CD4-positive, alpha-beta memory T cell (primary cell): ENCODE measurements at regions not wholly inside any gene's neighbourhood (a gene's known extent, or its start where the extent isn't known, plus 50 kb on each side); places are given as distances from the start of the nearest gene placed in this dataset.

Experiments used
- CTCF ChIA-PET: fragments of 350-600 bp; sonication (Branson Sonifier 250); formaldehyde crosslinking; loops from one replicate; lab custom pipeline; 2021; ENCODE audit warnings: inconsistent platforms; ENCODE audit not compliant: partially characterized antibody; lab: Charles Lee
- POLR2A ChIA-PET: fragments of 350-600 bp; sonication (Branson Sonifier 250); formaldehyde crosslinking; loops from one replicate; lab custom pipeline; 2021; ENCODE audit not compliant: partially characterized antibody; lab: Charles Lee
- DNase-seq, 5 donors: peaks; one replicate each; pipeline versions ENCODE4 v3.0.0 to v3.0.0-alpha.2; 2020 to 2022; ENCODE audit warnings: mixed read lengths in 1 of 5
- H3K27ac ChIP-seq: one replicate; pipeline ENCODE4 v1.7.0; 2013; ENCODE audit warnings: low read depth, low read length
- H3K27me3 ChIP-seq: 2 replicates; pipeline ENCODE4 v1.7.0; 2013; ENCODE audit warnings: mild to moderate bottlenecking, low read length, moderate library complexity; ENCODE audit not compliant: insufficient read depth
- H3K36me3 ChIP-seq: 2 replicates; pipeline ENCODE4 v1.7.0; 2013; ENCODE audit warnings: mild to moderate bottlenecking, low read length, moderate library complexity; ENCODE audit not compliant: insufficient read depth
- H3K4me1 ChIP-seq: 2 replicates; pipeline ENCODE4 v1.7.0; 2013; ENCODE audit warnings: mild to moderate bottlenecking, low read length, moderate library complexity; ENCODE audit not compliant: insufficient read depth
- H3K4me3 ChIP-seq, 2 donors: one replicate each; pipeline ENCODE4 v1.7.0; 2013; ENCODE audit warnings: low read length in 2 of 2, mild to moderate bottlenecking in 1 of 2
- H3K9me3 ChIP-seq, 2 donors: one replicate each; pipeline ENCODE4 v1.7.0; 2013; ENCODE audit warnings: low read length in 2 of 2, control low read depth in 1 of 2; ENCODE audit not compliant: control insufficient read depth in 1 of 2
- H3K27ac Mint-ChIP-seq, 7 donors: one replicate each; pipeline ENCODE4 v1.8.0; 2020 to 2021; ENCODE audit warnings: mixed read lengths in 7 of 7, mild to moderate bottlenecking in 6 of 7, inconsistent platforms in 3 of 7, moderate library complexity in 3 of 7
- H3K27me3 Mint-ChIP-seq, 2 donors: one replicate each; pipeline ENCODE4 v1.8.0; 2020 to 2021; ENCODE audit warnings: mixed read lengths in 2 of 2
- H3K36me3 Mint-ChIP-seq, 2 donors: one replicate each; pipeline ENCODE4 v1.8.0; 2020 to 2021; ENCODE audit warnings: mixed read lengths in 2 of 2, inconsistent platforms in 1 of 2, mild to moderate bottlenecking in 1 of 2
- H3K4me1 Mint-ChIP-seq, 4 donors: one replicate each; pipeline ENCODE4 v1.8.0; 2020 to 2021; ENCODE audit warnings: mixed read lengths in 4 of 4, mild to moderate bottlenecking in 1 of 4
- H3K4me3 Mint-ChIP-seq, 8 donors: one replicate each; pipeline ENCODE4 v1.8.0; 2020 to 2021; ENCODE audit warnings: mixed read lengths in 8 of 8, mild to moderate bottlenecking in 7 of 8, moderate library complexity in 6 of 8, inconsistent platforms in 3 of 8
- H3K9me3 Mint-ChIP-seq, 8 donors: one replicate each; pipeline ENCODE4 v1.8.0; 2020 to 2021; ENCODE audit warnings: mixed read lengths in 8 of 8, mild to moderate bottlenecking in 5 of 8, inconsistent platforms in 3 of 8, moderate library complexity in 1 of 8
- intact Hi-C: fragments of 100-400 bp; cut with micrococcal nuclease; formaldehyde crosslinking; loops from one replicate; pipeline ENCODE4 v1.15.1; 2023

DNA sequence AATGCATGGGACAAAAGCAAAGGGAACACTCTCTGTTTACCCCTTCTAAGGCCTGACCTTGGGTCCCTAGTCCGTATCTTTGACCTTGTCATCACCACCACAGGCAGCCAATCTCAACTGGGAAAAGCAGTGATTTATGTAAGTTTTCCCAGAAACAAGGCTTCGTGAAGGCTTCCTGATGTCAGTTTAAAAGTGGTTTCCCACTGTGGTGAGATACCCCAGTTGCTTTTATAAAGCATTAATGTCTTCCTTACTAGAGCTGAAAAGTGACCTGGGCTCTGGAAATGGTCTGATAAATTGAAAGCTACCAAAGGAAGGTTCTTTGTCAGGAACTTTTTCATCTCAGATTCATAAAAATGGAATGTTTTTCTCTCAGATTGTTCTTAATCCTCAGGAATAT is 536.4 kb upstream of the PTBP2 start:
- no peaks in the 10 kb centered on the region for H3K27me3 ChIP-seq
- no peak overlapping the region for H3K4me3 Mint-ChIP-seq
- H3K27ac ChIP-seq = no peak overlapping the region
- H3K4me1 Mint-ChIP-seq = no peaks in the 10 kb centered on the region
- peaks cover 0 to 13% (median 2%) of the 10 kb centered on the region in 8 donors for H3K9me3 Mint-ChIP-seq
- DNase-seq = no peak
- H3K27ac Mint-ChIP-seq = no peak overlapping the region
- ChIA-PET CTCF (no interaction called here), POLR2A (no interaction called here)
- H3K36me3 Mint-ChIP-seq = no peaks in the 10 kb centered on the region
- intact Hi-C loops = no loop called here
- no peaks in the 10 kb centered on the region for H3K9me3 ChIP-seq
- no peak overlapping the region for H3K4me3 ChIP-seq
- H3K36me3 ChIP-seq = no peaks in the 10 kb centered on the region
- H3K4me1 ChIP-seq = no peaks in the 10 kb centered on the region
- H3K27me3 Mint-ChIP-seq = no peaks in the 10 kb centered on the region

DNA sequence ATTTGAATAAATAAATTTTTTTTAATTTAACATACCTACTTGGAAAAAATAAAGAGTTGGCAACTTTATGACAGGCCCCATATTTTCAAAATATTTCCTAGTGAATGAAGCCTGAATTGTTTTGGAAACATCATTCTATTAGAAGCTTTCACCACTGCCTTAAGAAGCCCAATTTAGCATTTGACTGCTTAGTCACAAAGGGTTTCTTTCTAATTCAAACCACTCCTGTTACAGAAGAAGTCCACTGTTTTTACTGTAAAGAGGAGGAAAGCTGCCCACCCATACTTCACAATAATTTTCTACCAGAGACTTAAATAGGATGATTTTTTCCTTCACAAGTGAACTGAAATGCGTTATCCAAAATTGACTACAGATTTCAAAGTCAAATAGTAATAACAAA is 534.6 kb upstream of the PTBP2 start:
- DNase-seq = no peak
- Histone ChIP-seq H3K4me1 (no peaks in the 10 kb centered on the region), H3K27me3 (no peaks in the 10 kb centered on the region), H3K36me3 (no peaks in the 10 kb centered on the region), H3K4me3 (no peak overlapping the region), H3K27ac (no peak overlapping the region), H3K9me3 (no peaks in the 10 kb centered on the region)
- Mint-ChIP-seq H3K27me3 (no peaks in the 10 kb centered on the region), H3K4me3 (no peak overlapping the region), H3K9me3 (peaks cover 2 to 26% (median 12%) of the 10 kb centered on the region in 8 donors), H3K36me3 (no peaks in the 10 kb centered on the region), H3K4me1 (no peaks in the 10 kb centered on the region), H3K27ac (no peak overlapping the region)
- intact Hi-C loops = no loop called here
- ChIA-PET CTCF (no interaction called here), POLR2A (no interaction called here)

DNA sequence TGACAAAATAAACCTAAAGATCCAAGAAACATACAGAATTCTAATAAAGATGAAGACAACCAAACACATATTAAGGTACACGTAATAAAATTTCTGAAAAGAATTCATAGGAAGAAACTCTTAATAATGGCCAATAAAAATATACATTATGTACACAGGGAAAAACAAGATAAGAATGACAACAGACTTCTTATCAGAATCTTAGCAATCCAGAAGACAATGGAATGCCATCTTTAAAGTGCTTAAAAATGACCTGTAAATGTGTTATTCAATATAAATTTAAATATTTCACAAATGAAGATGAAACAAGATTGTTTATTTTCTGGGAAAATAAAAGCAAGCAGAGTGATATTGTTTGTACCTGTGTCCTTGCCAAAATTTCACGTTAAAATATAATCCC is 530.4 kb upstream of the PTBP2 start:
- H3K9me3 Mint-ChIP-seq = peaks cover 2 to 32% (median 14%) of the 10 kb centered on the region in 8 donors
- no peaks in the 10 kb centered on the region for H3K4me1 ChIP-seq
- H3K36me3 ChIP-seq = no peaks in the 10 kb centered on the region
- no peak overlapping the region for H3K4me3 ChIP-seq
- POLR2A ChIA-PET = no interaction called here
- H3K4me1 Mint-ChIP-seq = no peaks in the 10 kb centered on the region
- no peaks in the 10 kb centered on the region for H3K27me3 Mint-ChIP-seq
- intact Hi-C loops = no loop called here
- no peak overlapping the region for H3K27ac ChIP-seq
- CTCF ChIA-PET = no interaction called here
- no peaks in the 10 kb centered on the region for H3K9me3 ChIP-seq
- no peak overlapping the region for H3K4me3 Mint-ChIP-seq
- H3K27me3 ChIP-seq = no peaks in the 10 kb centered on the region
- no peak overlapping the region for H3K27ac Mint-ChIP-seq
- H3K36me3 Mint-ChIP-seq = no peaks in the 10 kb centered on the region
- DNase-seq = no peak

DNA sequence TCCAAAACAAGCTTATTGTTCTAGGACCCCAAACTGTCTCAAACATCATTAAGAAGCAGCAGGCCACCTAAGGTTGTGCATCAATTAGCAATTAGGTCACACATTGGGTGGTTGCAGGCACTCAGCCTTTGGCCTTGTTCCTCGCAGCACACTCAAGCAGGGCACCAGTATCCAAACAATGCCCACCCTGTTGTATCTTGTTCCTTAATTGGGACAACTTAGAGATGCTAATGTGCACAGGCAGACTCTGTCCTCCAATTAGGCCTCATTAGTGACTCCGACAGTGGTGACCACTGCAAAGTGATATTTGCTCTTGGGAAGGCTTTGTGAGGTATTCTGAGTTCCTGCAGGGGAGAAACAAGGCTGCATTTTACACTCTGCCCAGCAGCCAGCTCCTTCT is 515.1 kb upstream of the PTBP2 start:
- intact Hi-C loops = no loop called here
- no peaks in the 10 kb centered on the region for H3K27me3 Mint-ChIP-seq
- H3K36me3 ChIP-seq = no peaks in the 10 kb centered on the region
- H3K36me3 Mint-ChIP-seq = no peaks in the 10 kb centered on the region
- H3K9me3 ChIP-seq = no peaks in the 10 kb centered on the region
- H3K4me1 Mint-ChIP-seq = peaks cover 0 to 1% (median 0%) of the 10 kb centered on the region in 4 donors
- CTCF ChIA-PET = no interaction called here
- H3K4me3 Mint-ChIP-seq = no peak overlapping the region
- H3K9me3 Mint-ChIP-seq = peaks cover 0 to 4% (median 0%) of the 10 kb centered on the region in 8 donors
- H3K27me3 ChIP-seq = no peaks in the 10 kb centered on the region
- H3K4me3 ChIP-seq = no peak overlapping the region
- H3K4me1 ChIP-seq = no peaks in the 10 kb centered on the region
- H3K27ac ChIP-seq = no peak overlapping the region
- POLR2A ChIA-PET = no interaction called here
- no peak overlapping the region for H3K27ac Mint-ChIP-seq
- no peak for DNase-seq

DNA sequence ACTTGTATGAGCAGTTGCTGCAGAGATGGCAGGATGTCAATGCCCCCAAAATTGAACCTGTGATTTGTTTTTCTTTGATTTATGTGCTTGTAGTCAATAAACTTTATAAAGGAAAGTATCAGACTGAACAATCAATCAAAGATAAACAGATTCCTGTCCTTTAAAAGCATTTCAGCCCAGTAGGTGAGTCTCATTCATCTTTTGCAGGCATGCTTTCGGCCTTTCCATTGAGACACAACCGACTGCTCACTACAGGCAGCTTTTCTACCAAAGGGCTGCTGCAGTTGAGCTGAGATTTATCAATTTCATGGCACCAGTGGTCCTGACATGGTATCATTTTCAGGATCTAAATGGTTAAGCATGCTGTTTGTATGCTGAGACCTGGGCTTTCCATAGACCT is 513.6 kb upstream of the PTBP2 start:
- Histone ChIP-seq H3K4me3 (no peak overlapping the region), H3K9me3 (no peaks in the 10 kb centered on the region), H3K27me3 (no peaks in the 10 kb centered on the region), H3K36me3 (no peaks in the 10 kb centered on the region), H3K4me1 (no peaks in the 10 kb centered on the region), H3K27ac (no peak overlapping the region)
- Mint-ChIP-seq H3K9me3 (peaks cover 0 to 4% (median 0%) of the 10 kb centered on the region in 8 donors), H3K27ac (no peak overlapping the region), H3K36me3 (no peaks in the 10 kb centered on the region), H3K27me3 (no peaks in the 10 kb centered on the region), H3K4me1 (peaks cover 0 to 1% (median 0%) of the 10 kb centered on the region in 4 donors), H3K4me3 (no peak overlapping the region)
- intact Hi-C loops = no loop called here
- ChIA-PET CTCF (no interaction called here), POLR2A (no interaction called here)
- DNase-seq = no peak

DNA sequence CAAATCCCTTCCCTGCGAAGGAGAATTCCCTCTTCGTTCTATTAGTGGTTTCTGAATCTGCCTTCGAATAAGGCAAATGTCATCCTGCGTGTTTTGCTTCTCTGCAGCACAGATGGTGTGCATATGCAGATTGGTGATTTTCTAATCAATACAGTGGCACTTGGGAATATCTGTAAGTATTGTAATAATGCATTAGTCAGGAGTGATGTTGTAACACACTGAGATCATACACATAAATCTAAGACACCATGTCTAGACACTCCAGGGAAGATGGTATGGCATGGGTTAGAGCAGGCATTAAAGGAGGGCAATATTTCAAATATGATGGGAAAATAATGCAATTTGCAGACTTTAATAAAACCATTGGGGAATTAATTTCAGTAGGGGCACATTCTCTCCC is 513.2 kb upstream of the PTBP2 start:
- no peak overlapping the region for H3K4me3 Mint-ChIP-seq
- peaks cover 0 to 1% (median 0%) of the 10 kb centered on the region in 4 donors for H3K4me1 Mint-ChIP-seq
- no peaks in the 10 kb centered on the region for H3K27me3 Mint-ChIP-seq
- H3K36me3 ChIP-seq = no peaks in the 10 kb centered on the region
- no peaks in the 10 kb centered on the region for H3K27me3 ChIP-seq
- H3K9me3 ChIP-seq = no peaks in the 10 kb centered on the region
- no peak for DNase-seq
- POLR2A ChIA-PET = no interaction called here
- H3K4me1 ChIP-seq = no peaks in the 10 kb centered on the region
- H3K9me3 Mint-ChIP-seq = peaks cover 0 to 4% (median 0%) of the 10 kb centered on the region in 8 donors
- CTCF ChIA-PET = no interaction called here
- no peak overlapping the region for H3K4me3 ChIP-seq
- H3K27ac ChIP-seq = no peak overlapping the region
- H3K36me3 Mint-ChIP-seq = no peaks in the 10 kb centered on the region
- no peak overlapping the region for H3K27ac Mint-ChIP-seq
- intact Hi-C loops = no loop called here

DNA sequence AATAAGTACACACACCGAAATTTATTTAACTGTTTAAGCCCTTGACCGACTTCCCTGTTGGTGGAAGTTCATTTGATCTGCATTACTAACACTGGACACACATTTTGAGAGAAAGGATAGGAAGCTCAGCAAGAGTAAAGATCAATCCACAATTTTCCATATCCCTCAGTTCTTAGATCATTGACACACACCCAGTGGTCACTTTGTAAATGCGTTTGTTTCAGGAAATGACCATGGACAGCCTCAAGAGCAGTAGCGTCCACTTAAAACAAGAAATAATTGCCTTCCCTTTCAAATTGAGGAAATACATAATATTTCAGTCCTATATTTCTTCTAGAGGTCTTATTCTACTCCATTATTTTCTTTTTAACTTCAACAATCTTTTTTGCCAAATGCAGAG is 511.5 kb upstream of the PTBP2 start:
- H3K4me1 ChIP-seq = no peaks in the 10 kb centered on the region
- no peaks in the 10 kb centered on the region for H3K36me3 ChIP-seq
- H3K36me3 Mint-ChIP-seq = no peaks in the 10 kb centered on the region
- peaks cover 0 to 1% (median 0%) of the 10 kb centered on the region in 4 donors for H3K4me1 Mint-ChIP-seq
- no peak overlapping the region for H3K27ac ChIP-seq
- H3K27me3 ChIP-seq = no peaks in the 10 kb centered on the region
- POLR2A ChIA-PET = no interaction called here
- DNase-seq = no peak
- no peak overlapping the region for H3K27ac Mint-ChIP-seq
- H3K4me3 ChIP-seq = no peak overlapping the region
- H3K4me3 Mint-ChIP-seq = no peak overlapping the region
- CTCF ChIA-PET = no interaction called here
- H3K27me3 Mint-ChIP-seq = no peaks in the 10 kb centered on the region
- no peaks in the 10 kb centered on the region for H3K9me3 ChIP-seq
- intact Hi-C loops = no loop called here
- H3K9me3 Mint-ChIP-seq = peaks cover 0 to 4% (median 2%) of the 10 kb centered on the region in 8 donors

DNA sequence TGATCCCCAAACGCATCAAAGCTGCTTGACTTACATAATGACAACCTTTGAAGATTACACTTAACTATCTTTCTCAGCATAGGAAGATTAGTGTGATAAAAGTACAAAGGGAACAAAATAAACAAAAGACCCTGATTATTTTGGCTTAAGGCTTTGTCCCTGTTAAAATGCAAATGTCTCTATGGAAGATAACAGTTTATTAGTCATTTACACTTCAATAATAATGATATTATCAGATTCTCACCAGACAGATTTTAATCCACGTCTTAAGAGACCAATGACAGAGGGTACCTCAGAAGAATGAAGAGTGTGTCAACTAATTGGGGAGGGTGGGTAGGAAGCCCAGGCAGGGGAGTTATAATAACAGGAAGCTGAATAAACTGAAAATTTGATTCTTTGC is 510.4 kb upstream of the PTBP2 start:
- intact Hi-C loops = no loop called here
- Histone ChIP-seq H3K27ac (no peak overlapping the region), H3K36me3 (no peaks in the 10 kb centered on the region), H3K27me3 (no peaks in the 10 kb centered on the region), H3K4me1 (no peaks in the 10 kb centered on the region), H3K9me3 (no peaks in the 10 kb centered on the region), H3K4me3 (no peak overlapping the region)
- Mint-ChIP-seq H3K27ac (no peak overlapping the region), H3K9me3 (peaks cover 0 to 8% (median 2%) of the 10 kb centered on the region in 8 donors), H3K27me3 (no peaks in the 10 kb centered on the region), H3K36me3 (no peaks in the 10 kb centered on the region), H3K4me1 (peaks cover 0 to 1% (median 0%) of the 10 kb centered on the region in 4 donors), H3K4me3 (no peak overlapping the region)
- ChIA-PET POLR2A (no interaction called here), CTCF (no interaction called here)
- no peak for DNase-seq
